NCI-H1092 (cell line): ENCODE measurements at regions not wholly inside any gene's neighbourhood (a gene's known extent, or its start where the extent isn't known, plus 50 kb on each side); places are given as distances from the start of the nearest gene placed in this dataset.

ENCODE experiments used
- DNase-seq: peaks from one replicate; lab custom pipeline; 2025; lab: John Stamatoyannopoulos, UW

- no peak for DNase-seq
These were observed 259.8 kb upstream of the ADAMTS16 start for GRCh38 chr5:4880304-4880741.

GRCh38 chr5:4881366-4882002 lies 258.6 kb upstream of the ADAMTS16 start:
- no peak for DNase-seq

GRCh38 chr5:4882186-4882585 lies 257.9 kb upstream of the ADAMTS16 start:
- no peak for DNase-seq

GRCh38 chr5:4883360-4883759 lies 256.8 kb upstream of the ADAMTS16 start:
- no peak for DNase-seq

GRCh38 chr5:4893063-4893744 lies 246.9 kb upstream of the ADAMTS16 start:
- DNase-seq, result no peak

- no peak for DNase-seq
These were observed 243.8 kb upstream of the ADAMTS16 start for GRCh38 chr5:4896328-4896727.

GRCh38 chr5:4901305-4901811 lies 238.8 kb upstream of the ADAMTS16 start:
- DNase-seq, result no peak

- no peak for DNase-seq
These were observed 238.2 kb upstream of the ADAMTS16 start for GRCh38 chr5:4901924-4902323.

GRCh38 chr5:4905674-4906520 lies 234.2 kb upstream of the ADAMTS16 start:
- DNase-seq, result no peak

- DNase-seq, result no peak
These were observed 233.3 kb upstream of the ADAMTS16 start for GRCh38 chr5:4906786-4907185.

GRCh38 chr5:4907571-4907970 lies 232.6 kb upstream of the ADAMTS16 start:
- no peak for DNase-seq

- no peak for DNase-seq
These were observed 231.0 kb upstream of the ADAMTS16 start for GRCh38 chr5:4909086-4909485.

- no peak for DNase-seq
These were observed 228.3 kb upstream of the ADAMTS16 start for GRCh38 chr5:4911646-4912403.

GRCh38 chr5:4921929-4922328 lies 218.2 kb upstream of the ADAMTS16 start:
- no peak for DNase-seq

GRCh38 chr5:4924577-4924976 lies 215.6 kb upstream of the ADAMTS16 start:
- DNase-seq, result no peak

- DNase-seq, result no peak
These were observed 213.0 kb upstream of the ADAMTS16 start for GRCh38 chr5:4927097-4927496.

GRCh38 chr5:4928409-4928808 lies 211.7 kb upstream of the ADAMTS16 start:
- no peak for DNase-seq

- no peak for DNase-seq
These were observed 211.0 kb upstream of the ADAMTS16 start for GRCh38 chr5:4929092-4929655.

- DNase-seq, result no peak
These were observed 200.9 kb upstream of the ADAMTS16 start for GRCh38 chr5:4939042-4939781.

- DNase-seq, result no peak
These were observed 199.0 kb upstream of the ADAMTS16 start for GRCh38 chr5:4941161-4941560.
